Tibial artery (tissue), 4 donors: ENCODE measurements at regions not wholly inside any gene's neighbourhood (a gene's known extent, or its start where the extent isn't known, plus 50 kb on each side); places are given as distances from the start of the nearest gene placed in this dataset.

ENCODE experiments used
- DNase-seq, 2 donors: peaks; one replicate each; pipeline ENCODE4 v3.0.0-alpha.2; 2019
- H3K27ac ChIP-seq, 2 donors: fragments of 200-600 bp; sonication (generic) in 1 of 2; 1 replicate in 1 of 2; 2 replicates in 1 of 2; pipeline ENCODE4 v1.5.1; 2018 to 2019; ENCODE audit warnings: mild to moderate bottlenecking in 1 of 2
- H3K27me3 ChIP-seq, 2 donors: fragments of 200-600 bp; sonication (generic) in 1 of 2; one replicate each; pipeline versions ENCODE4 v1.5.1 to v1.6.0; 2016 to 2019
- H3K36me3 ChIP-seq, 3 donors: fragments of 200-600 bp; sonication (generic) in 2 of 3; one replicate each; pipeline ENCODE4 v1.5.1; 2016 to 2019; ENCODE audit warnings: mild to moderate bottlenecking in 2 of 3
- H3K4me1 ChIP-seq, 4 donors: fragments of 200-600 bp; sonication (generic) in 2 of 4; 1 replicate in 3 of 4; 2 replicates in 1 of 4; pipeline ENCODE4 v1.5.1; 2016 to 2019
- H3K4me3 ChIP-seq, 2 donors: fragments of 200-600 bp; sonication (generic) in 1 of 2; 1 replicate in 1 of 2; 2 replicates in 1 of 2; pipeline ENCODE4 v1.5.1; 2018 to 2019; ENCODE audit warnings: mild to moderate bottlenecking in 2 of 2
- H3K9me3 ChIP-seq, 3 donors: fragments of 200-600 bp; sonication (generic) in 1 of 3; one replicate each; pipeline ENCODE4 v1.5.1; 2016 to 2019
- CTCF ChIP-seq, 2 experiments: fragments of 200-600 bp in 1 of 2; fragments of 450-650 bp in 1 of 2; IDR thresholded peaks; one replicate each; pipeline ENCODE4 v1.5.1; 2017 to 2019; ENCODE audit warnings: antibody characterized with exemption in 2 of 2, mild to moderate bottlenecking in 1 of 2, moderate library complexity in 1 of 2
- intact Hi-C: fragments of 100-400 bp; cut with DNase I; formaldehyde crosslinking; loops from one replicate; pipeline ENCODE4 v1.15.0; 2023; ENCODE audit warnings: low total_unique reads

GRCh38 chr13:83815598-83815997 is 66.7 kb downstream of the SLITRK1 start:
- H3K4me1 ChIP-seq = no peaks in the 10 kb centered on the region
- intact Hi-C loops = no loop called here
- H3K36me3 ChIP-seq = no peaks in the 10 kb centered on the region
- no peak for TF ChIP-seq CTCF (IDR thresholded peaks at IDR 0.05)
- H3K9me3 ChIP-seq = no peaks in the 10 kb centered on the region
- no peaks in the 10 kb centered on the region for H3K27me3 ChIP-seq
- no peak overlapping the region for H3K27ac ChIP-seq
- no peak overlapping the region for H3K4me3 ChIP-seq
- DNase-seq = no peak

- intact Hi-C loops = no loop called here
- TF ChIP-seq CTCF (IDR thresholded peaks at IDR 0.05) = no peak
- no peaks in the 10 kb centered on the region for H3K27me3 ChIP-seq
- no peaks in the 10 kb centered on the region for H3K4me1 ChIP-seq
- no peak for DNase-seq
- no peaks in the 10 kb centered on the region for H3K36me3 ChIP-seq
- no peak overlapping the region for H3K27ac ChIP-seq
- no peaks in the 10 kb centered on the region for H3K9me3 ChIP-seq
- H3K4me3 ChIP-seq = no peak overlapping the region
Observed at GRCh38 chr13:83810136-83810535, 72.1 kb downstream of the SLITRK1 start.

GRCh38 chr13:83804356-83804962 is 77.8 kb downstream of the SLITRK1 start:
- no peak for TF ChIP-seq CTCF (IDR thresholded peaks at IDR 0.05)

DNA sequence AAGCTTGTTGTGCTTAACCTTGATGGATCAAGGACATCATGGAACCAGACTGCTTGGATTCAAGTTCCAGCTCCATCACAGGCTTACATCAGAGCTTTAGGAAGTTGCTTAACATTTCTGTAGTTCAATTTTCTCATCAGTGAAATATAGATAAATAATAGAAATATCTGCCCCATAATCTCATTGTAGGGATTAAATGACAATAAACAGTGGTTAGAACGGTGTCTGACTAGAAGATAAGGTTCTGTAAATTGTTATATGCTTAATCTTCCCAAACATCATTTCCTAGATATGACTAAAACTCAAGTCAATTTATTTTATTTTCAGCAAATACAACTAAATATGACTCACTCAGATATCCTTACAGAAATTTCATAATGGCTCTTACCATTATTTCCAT is 83.5 kb downstream of the SLITRK1 start:
- DNase-seq = no peak
- Histone ChIP-seq H3K27ac (no peak overlapping the region), H3K27me3 (no peaks in the 10 kb centered on the region), H3K36me3 (no peaks in the 10 kb centered on the region), H3K4me1 (no peaks in the 10 kb centered on the region), H3K9me3 (no peaks in the 10 kb centered on the region), H3K4me3 (no peak overlapping the region)
- no peak for TF ChIP-seq CTCF (IDR thresholded peaks at IDR 0.05)
- intact Hi-C loops = no loop called here

More at GRCh38 chr13:83804356-83804962, 77.8 kb downstream of the SLITRK1 start:
- no peak overlapping the region for H3K27ac ChIP-seq
- H3K4me1 ChIP-seq = no peaks in the 10 kb centered on the region
- no peaks in the 10 kb centered on the region for H3K9me3 ChIP-seq
- no peaks in the 10 kb centered on the region for H3K27me3 ChIP-seq
- no peak overlapping the region for H3K4me3 ChIP-seq
- no peaks in the 10 kb centered on the region for H3K36me3 ChIP-seq
- DNase-seq = no peak
- intact Hi-C loops = no loop called here

GRCh38 chr13:83796364-83796763 is 85.9 kb downstream of the SLITRK1 start:
- Histone ChIP-seq H3K27ac (no peak overlapping the region), H3K36me3 (no peaks in the 10 kb centered on the region), H3K4me1 (no peaks in the 10 kb centered on the region), H3K9me3 (no peaks in the 10 kb centered on the region), H3K4me3 (no peak overlapping the region), H3K27me3 (no peaks in the 10 kb centered on the region)
- no peak for DNase-seq
- no peak for TF ChIP-seq CTCF (IDR thresholded peaks at IDR 0.05)
- intact Hi-C loops = no loop called here

- intact Hi-C loops = no loop called here
- H3K27me3 ChIP-seq = no peaks in the 10 kb centered on the region
- no peaks in the 10 kb centered on the region for H3K4me1 ChIP-seq
- H3K4me3 ChIP-seq = no peak overlapping the region
- no peak overlapping the region for H3K27ac ChIP-seq
- no peaks in the 10 kb centered on the region for H3K9me3 ChIP-seq
- TF ChIP-seq CTCF (IDR thresholded peaks at IDR 0.05) = no peak
- H3K36me3 ChIP-seq = no peaks in the 10 kb centered on the region
- no peak for DNase-seq
Observed at GRCh38 chr13:83794583-83794982, 87.7 kb downstream of the SLITRK1 start.
